B cell (primary cell): ENCODE measurements at regions not wholly inside any gene's neighbourhood (a gene's known extent, or its start where the extent isn't known, plus 50 kb on each side); places are given as distances from the start of the nearest gene placed in this dataset.

ENCODE experiments used
- ATAC-seq: fragments of 200-7000 bp; cut with Tn5 transposase; one replicate; pipeline ENCODE4 v1.10.0; 2021; ENCODE audit warnings: low read depth, mild to moderate bottlenecking, moderate number of reproducible peaks, moderate library complexity
- CTCF ChIA-PET: fragments of 350-600 bp; sonication (Branson Sonifier 250); formaldehyde crosslinking; loops from one replicate; lab custom pipeline; 2021; ENCODE audit warnings: antibody characterized with exemption, inconsistent platforms; lab: Charles Lee
- POLR2A ChIA-PET: fragments of 350-600 bp; sonication (Branson Sonifier 250); formaldehyde crosslinking; loops from one replicate; lab custom pipeline; 2021; ENCODE audit warnings: antibody characterized with exemption; lab: Charles Lee
- DNase-seq: peaks from one replicate; pipeline ENCODE4 v3.0.0; 2013
- H2AFZ ChIP-seq: 2 replicates; pipeline ENCODE4 v1.6.1; 2012; ENCODE audit warnings: mild to moderate bottlenecking, low read depth, low read length; ENCODE audit not compliant: insufficient read depth, poor library complexity, severe bottlenecking
- H3K27ac ChIP-seq, 2 donors: 1 replicate in 1 of 2; 2 replicates in 1 of 2; pipeline ENCODE4 v1.5.1; 2012 to 2013; ENCODE audit warnings: low read length in 2 of 2, mild to moderate bottlenecking in 2 of 2, moderate library complexity in 1 of 2
- H3K27me3 ChIP-seq, 4 experiments: fragments of 200-600 bp in 1 of 4; sonication (generic) in 1 of 4; replicated peaks in 1 of 4; 1 replicate in 2 of 4; 2 replicates in 2 of 4; pipeline versions ENCODE4 v1.6.1 to v1.7.0; 2013 to 2016; ENCODE audit warnings: low read length in 3 of 4, mild to moderate bottlenecking in 2 of 4, mixed read lengths in 1 of 4, moderate library complexity in 1 of 4; ENCODE audit not compliant: insufficient read depth in 4 of 4, control insufficient read depth in 3 of 4; ENCODE audit errors: control extremely low read depth in 1 of 4
- H3K36me3 ChIP-seq, 2 experiments: replicated peaks in 1 of 2; 1 replicate in 1 of 2; 2 replicates in 1 of 2; pipeline versions ENCODE4 v1.6.1 to v1.7.1; 2013; ENCODE audit warnings: low read length in 1 of 2; ENCODE audit not compliant: insufficient read depth in 2 of 2, control insufficient read depth in 1 of 2; ENCODE audit errors: control extremely low read depth in 1 of 2, extremely low read depth in 1 of 2
- H3K4me1 ChIP-seq, 2 donors: fragments of 200-600 bp in 1 of 2; sonication (generic) in 1 of 2; 1 replicate in 1 of 2; 2 replicates in 1 of 2; pipeline versions ENCODE4 v1.5.1 to v1.6.1; 2013 to 2017; ENCODE audit warnings: low read length in 2 of 2; ENCODE audit not compliant: control insufficient read depth in 2 of 2, insufficient read depth in 2 of 2
- H3K4me2 ChIP-seq: replicated peaks from 2 replicates; pipeline ENCODE3; 2012; ENCODE audit warnings: mild to moderate bottlenecking, low read depth, low read length; ENCODE audit not compliant: poor library complexity, severe bottlenecking
- H3K4me3 ChIP-seq, 5 experiments: fragments of 200-600 bp in 1 of 5; sonication (generic) in 1 of 5; 1 replicate in 3 of 5; 2 replicates in 2 of 5; pipeline versions ENCODE4 v1.5.1 to v1.7.0; 2011 to 2016; ENCODE audit warnings: low read length in 4 of 5, mild to moderate bottlenecking in 4 of 5, low read depth in 2 of 5, control low read depth in 1 of 5, moderate library complexity in 1 of 5; ENCODE audit not compliant: insufficient read depth in 1 of 5; ENCODE audit errors: control extremely low read depth in 1 of 5, extremely low read depth in 1 of 5
- H3K79me2 ChIP-seq: fragments of 200-600 bp; sonication (generic); one replicate; pipeline ENCODE4 v1.6.0; 2016; ENCODE audit warnings: low read length; ENCODE audit not compliant: control insufficient read depth, insufficient read depth
- H3K9ac ChIP-seq: fragments of 200-600 bp; sonication (generic); 2 replicates; pipeline ENCODE4 v1.6.1; 2017; ENCODE audit warnings: mild to moderate bottlenecking, low read length, moderate library complexity
- H3K9me3 ChIP-seq, 3 donors: one replicate each; pipeline versions ENCODE4 v1.6.1 to v1.7.1; 2013; ENCODE audit warnings: low read length in 2 of 3; ENCODE audit not compliant: control insufficient read depth in 2 of 3, insufficient read depth in 1 of 3; ENCODE audit errors: control extremely low read depth in 1 of 3
- H4K20me1 ChIP-seq: 2 replicates; pipeline ENCODE4 v1.6.0; 2012; ENCODE audit warnings: mild to moderate bottlenecking, low read length; ENCODE audit not compliant: insufficient read depth, control insufficient read depth, poor library complexity, severe bottlenecking
- H3K27ac Mint-ChIP-seq: one replicate; pipeline ENCODE4 v1.8.0; 2021; ENCODE audit warnings: mixed read lengths
- H3K27me3 Mint-ChIP-seq: one replicate; pipeline ENCODE4 v1.8.0; 2021; ENCODE audit warnings: mixed read lengths
- H3K4me1 Mint-ChIP-seq: one replicate; pipeline ENCODE4 v1.8.0; 2021; ENCODE audit warnings: mixed read lengths
- H3K4me3 Mint-ChIP-seq: one replicate; pipeline ENCODE4 v1.8.0; 2021; ENCODE audit warnings: mixed read lengths
- H3K9me3 Mint-ChIP-seq: one replicate; pipeline ENCODE4 v1.8.0; 2022; ENCODE audit warnings: mixed read lengths; ENCODE audit not compliant: insufficient read depth
- CTCF ChIP-seq: fragments of 200-600 bp; IDR thresholded peaks from one replicate; pipeline ENCODE4 v1.8.0; 2022; ENCODE audit warnings: antibody characterized with exemption, mild to moderate bottlenecking
- EZH2 ChIP-seq: IDR thresholded peaks from 2 replicates; pipeline ENCODE4 v1.6.1; 2012; ENCODE audit warnings: borderline replicate concordance, low read depth, mild to moderate bottlenecking, moderate library complexity, low read length; ENCODE audit not compliant: insufficient read depth, poor library complexity, severe bottlenecking
- WGBS: methylation state at CpG from one replicate; pipeline ENCODE4 v1.1.5; 2013; ENCODE audit warnings: missing lambda C conversion rate; ENCODE audit not compliant: insufficient coverage; 5-methylcytosine and 5-hydroxymethylcytosine counted together
- intact Hi-C: fragments of 100-400 bp; cut with micrococcal nuclease; formaldehyde crosslinking; loops from one replicate; pipeline ENCODE4 v1.10.0; 2022

GRCh38 chr13:99057310-99057975 lies 79.6 kb upstream of the DOCK9 start:
- ATAC-seq = no peak
- ChIA-PET POLR2A (no interaction called here), CTCF (no interaction called here)
- Histone ChIP-seq H3K4me3 (no peak overlapping the region), H3K27me3 (peaks cover 0 to 15% (median 3%) of the 10 kb centered on the region in 4 experiments), H3K79me2 (peaks cover 3% of the 10 kb centered on the region), H3K9ac (no peak overlapping the region), H2AFZ (no peak overlapping the region), H3K4me2 (no peak overlapping the region), H3K27ac (no peak overlapping the region), H4K20me1 (no peaks in the 10 kb centered on the region), H3K9me3 (no peaks in the 10 kb centered on the region), H3K36me3 (no peaks in the 10 kb centered on the region), H3K4me1 (peaks cover 5 to 10% of the 10 kb centered on the region in 2 donors)
- H3K27me3 Mint-ChIP-seq = peaks cover 23% of the 10 kb centered on the region
- H3K4me3 Mint-ChIP-seq = no peak overlapping the region
- TF ChIP-seq CTCF = no peak
- no peak for TF ChIP-seq EZH2
- DNase-seq = no peak
- H3K4me1 Mint-ChIP-seq = peaks cover 28% of the 10 kb centered on the region
- H3K9me3 Mint-ChIP-seq = no peaks in the 10 kb centered on the region
- no peak overlapping the region for H3K27ac Mint-ChIP-seq
- intact Hi-C loops = no loop called here
- WGBS = 100% methylated on average over 1 of the region's 4 CpGs

- peaks cover 19% of the 10 kb centered on the region for H3K27me3 Mint-ChIP-seq
- Histone ChIP-seq H3K9ac (no peak overlapping the region), H3K4me1 (peaks cover 9 to 15% of the 10 kb centered on the region in 2 donors), H4K20me1 (no peaks in the 10 kb centered on the region), H3K36me3 (no peaks in the 10 kb centered on the region), H3K79me2 (peaks cover 3% of the 10 kb centered on the region), H3K27me3 (peaks cover 0 to 18% (median 5%) of the 10 kb centered on the region in 4 experiments), H3K9me3 (peaks cover 0 to 3% (median 0%) of the 10 kb centered on the region in 3 donors), H3K4me3 (no peak overlapping the region), H2AFZ (no peak overlapping the region), H3K27ac (no peak overlapping the region), H3K4me2 (no peak overlapping the region)
- TF ChIP-seq CTCF (no peak), EZH2 (no peak)
- H3K4me3 Mint-ChIP-seq = no peak overlapping the region
- no peaks in the 10 kb centered on the region for H3K9me3 Mint-ChIP-seq
- peaks cover 30% of the 10 kb centered on the region for H3K4me1 Mint-ChIP-seq
- intact Hi-C loops = no loop called here
- DNase-seq (no peak), ATAC-seq (no peak)
- CTCF ChIA-PET = no interaction called here
- POLR2A ChIA-PET = interaction anchor here (0.7 kb wide), 1 partner anchor 23 kb away, joined by 7 read pairs; no protein-coding TSS in a partner anchor
- 86% methylated on average over 8 of the region's 8 CpGs for WGBS
- no peak overlapping the region for H3K27ac Mint-ChIP-seq
Observed at GRCh38 chr13:99058527-99059495, 80.9 kb upstream of the DOCK9 start.
